ENCODE measurements at regions not wholly inside any gene's neighbourhood (a gene's known extent, or its start where the extent isn't known, plus 50 kb on each side); places are given as distances from the start of the nearest gene placed in this dataset.
"Not testable (repeated sequence)": the region's sequence is repeated elsewhere in the genome, so short reads cannot be mapped to it uniquely, and the experiment has no call there.

DNA sequence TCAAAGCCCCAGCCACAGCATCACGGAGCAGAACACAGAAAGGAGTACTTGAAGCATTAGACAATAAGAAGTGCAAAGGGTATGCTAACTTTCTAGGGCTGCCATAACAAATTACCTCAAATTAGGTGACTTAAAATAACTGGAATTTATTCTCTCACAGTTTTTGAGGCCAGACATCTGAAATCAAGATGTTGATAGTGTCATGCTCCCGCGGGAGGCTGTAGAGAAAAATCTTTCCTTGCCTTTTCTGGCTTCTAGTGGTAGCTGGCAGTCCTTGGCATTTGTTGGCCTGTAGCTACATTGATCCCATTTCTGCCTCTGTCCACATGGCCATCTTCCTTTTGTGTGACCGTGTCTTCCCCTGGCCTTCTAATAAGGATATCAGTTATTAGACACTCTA is 51.9 kb upstream of the SPDL1 start:
- DNase-seq = no peak

DNA sequence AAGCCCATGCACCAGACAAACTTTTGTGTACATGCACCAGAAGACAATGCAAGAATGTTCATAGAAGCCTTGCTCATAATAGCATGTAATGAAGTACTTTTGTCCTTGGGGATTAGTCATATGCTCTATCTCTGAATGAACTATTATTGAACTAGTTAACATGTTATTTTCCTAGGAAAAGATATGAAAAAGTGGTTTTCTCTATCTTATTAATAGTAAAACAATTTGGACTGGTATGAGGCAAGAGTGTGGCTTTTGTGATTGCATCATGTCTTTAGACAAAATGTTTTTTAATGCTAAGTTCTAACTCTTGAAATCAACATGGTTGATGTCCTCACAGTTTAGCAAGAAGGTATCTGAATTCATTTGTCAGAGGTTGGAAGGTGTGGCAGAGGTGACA is 55.7 kb upstream of the SPDL1 start:
- DNase-seq = no peak

DNA sequence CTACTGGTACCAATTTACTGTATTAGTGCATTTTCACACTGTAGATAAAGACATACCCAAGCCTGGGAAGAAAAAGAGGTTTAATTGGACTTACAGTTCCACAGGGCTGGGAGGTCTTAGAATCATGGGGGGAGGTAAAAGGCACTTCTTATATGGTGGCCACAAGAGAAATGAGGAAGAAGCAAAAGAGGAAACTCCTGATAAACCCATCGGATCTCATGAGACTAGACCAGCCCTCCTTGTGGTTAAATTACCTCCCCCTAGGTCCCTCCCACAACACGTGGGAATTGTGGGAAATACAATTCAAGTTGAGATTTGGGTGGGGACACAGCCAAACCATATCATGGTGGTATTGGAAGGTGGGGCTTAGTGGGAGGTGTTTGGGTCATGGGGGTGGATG is 56.5 kb upstream of the SPDL1 start:
- DNase-seq = no peak

DNA sequence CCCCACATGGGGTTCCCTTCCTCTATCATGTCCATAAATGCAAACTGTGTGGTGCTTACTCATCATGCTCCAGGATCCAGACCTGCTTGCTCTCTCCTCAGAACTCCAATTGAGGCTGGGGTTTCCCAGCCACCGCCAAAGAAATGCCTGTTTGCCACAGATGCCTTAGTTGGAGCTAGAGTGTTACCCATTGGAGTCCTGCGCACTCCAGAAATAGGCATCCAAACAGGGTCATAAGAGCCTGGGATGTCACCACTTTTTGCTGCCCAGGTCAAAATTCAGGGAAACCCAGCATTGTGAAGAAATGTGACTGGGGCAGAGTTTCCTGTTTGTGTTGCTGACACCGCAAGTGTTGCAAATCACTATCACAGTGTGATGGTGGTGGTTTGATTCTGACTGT is 60.7 kb upstream of the SPDL1 start:
- no peak for DNase-seq

DNA sequence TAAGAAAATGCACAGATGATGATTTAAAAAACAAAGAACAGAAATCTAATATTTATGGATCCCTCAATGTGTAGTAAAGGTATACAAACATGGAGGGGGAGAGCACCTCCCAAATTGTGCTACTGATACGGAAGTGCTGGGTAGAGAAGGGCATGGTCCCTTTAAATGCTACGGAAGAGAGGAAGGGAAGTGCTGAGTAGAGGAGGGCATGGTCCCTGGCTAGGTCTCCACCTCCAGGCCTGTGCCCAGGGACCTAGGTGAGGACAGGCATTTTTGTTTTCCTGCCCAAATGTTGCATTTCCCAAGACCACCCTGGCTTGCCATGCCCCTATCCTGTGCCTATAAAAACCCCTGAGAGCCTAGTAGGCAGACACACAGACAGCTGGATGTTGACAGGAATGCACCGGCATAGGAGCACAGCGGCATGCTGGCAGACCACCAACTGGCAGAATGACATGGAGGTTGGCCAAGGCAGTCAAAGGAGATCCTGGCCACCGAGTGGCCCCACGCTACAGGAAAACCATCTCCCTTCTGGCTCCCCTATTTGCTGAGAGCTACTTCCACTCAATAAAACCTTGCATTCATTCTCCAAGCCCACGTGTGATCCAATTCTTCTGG is 62.1 kb upstream of the SPDL1 start:
- DNase-seq = no peak

DNA sequence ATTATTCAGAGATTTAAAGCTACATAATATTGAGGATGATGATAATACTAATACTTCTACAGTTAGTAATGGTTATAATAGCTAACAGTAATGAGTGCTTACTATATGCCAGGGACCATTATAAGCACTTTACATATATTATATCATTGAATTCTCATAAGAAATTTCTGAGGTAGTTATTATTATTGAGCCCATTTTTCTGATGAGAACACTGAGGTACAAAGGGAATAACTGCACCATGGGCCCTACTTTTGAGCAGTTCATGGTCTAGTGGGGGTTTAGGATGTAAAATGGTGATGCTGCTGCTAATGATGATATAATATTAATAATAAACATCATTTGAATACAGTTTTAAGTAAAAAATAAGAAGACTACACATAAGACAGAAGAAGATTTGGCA is 64.2 kb upstream of the SPDL1 start:
- DNase-seq = no peak

DNA sequence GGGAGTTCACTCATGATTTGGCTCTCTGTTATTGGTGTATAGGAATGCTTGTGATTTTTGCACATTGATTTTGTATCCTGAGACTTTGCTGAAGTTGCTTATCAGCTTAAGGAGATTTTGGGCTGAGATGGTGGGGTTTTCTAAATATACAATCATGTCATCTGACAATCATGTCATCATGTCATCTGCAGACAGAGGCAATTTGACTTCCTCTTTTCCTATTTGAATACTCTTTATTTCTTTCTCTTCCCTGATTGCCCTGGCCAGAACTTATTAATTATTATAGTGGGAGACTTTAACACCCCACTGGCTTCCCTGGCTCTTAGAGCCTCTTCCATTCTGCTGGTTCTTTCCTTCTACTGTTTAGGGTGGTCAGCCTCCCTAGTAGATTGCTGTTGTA is 64.8 kb upstream of the SPDL1 start:
- DNase-seq = not testable (repeated sequence)

DNA sequence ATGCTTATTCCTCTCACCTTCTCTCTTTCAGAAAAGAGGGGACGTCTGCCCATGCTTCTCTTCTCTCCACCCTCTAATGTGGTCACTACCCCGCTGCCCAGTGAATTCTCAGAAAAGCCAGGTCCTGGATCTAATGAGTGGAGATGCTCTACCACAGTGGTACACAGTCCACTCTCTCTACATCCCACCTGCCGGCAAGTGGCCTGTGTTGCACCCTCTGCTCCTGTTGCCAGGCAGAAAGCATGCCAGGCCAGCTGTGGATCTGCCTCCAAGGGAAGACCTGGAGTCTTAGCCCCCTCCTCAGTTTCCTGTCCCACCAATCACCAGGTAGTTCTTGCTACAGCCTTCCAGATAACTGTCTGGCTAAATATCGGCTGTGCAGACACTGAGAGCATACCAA is 71.2 kb upstream of the SPDL1 start:
- DNase-seq = no peak

DNA sequence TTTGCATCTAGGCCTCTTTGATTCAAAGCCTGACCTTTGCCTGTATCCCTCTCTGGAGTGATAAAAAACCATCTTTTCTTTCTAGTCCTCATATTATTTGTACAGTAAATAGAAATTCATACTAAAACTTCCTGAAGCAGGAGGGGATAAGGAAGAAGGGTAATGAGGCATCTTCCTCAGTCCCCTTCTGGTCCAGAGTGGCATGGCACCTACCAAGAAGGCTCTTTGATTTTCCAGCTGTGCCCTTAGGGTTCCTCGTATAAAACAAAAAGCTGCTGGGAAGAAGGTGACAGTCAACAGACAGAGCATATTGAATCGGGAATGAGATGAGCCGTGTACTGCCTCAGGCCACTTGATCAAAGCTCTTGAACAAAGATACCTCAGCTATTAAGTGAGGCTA is 71.9 kb upstream of the SPDL1 start:
- no peak for DNase-seq

DNA sequence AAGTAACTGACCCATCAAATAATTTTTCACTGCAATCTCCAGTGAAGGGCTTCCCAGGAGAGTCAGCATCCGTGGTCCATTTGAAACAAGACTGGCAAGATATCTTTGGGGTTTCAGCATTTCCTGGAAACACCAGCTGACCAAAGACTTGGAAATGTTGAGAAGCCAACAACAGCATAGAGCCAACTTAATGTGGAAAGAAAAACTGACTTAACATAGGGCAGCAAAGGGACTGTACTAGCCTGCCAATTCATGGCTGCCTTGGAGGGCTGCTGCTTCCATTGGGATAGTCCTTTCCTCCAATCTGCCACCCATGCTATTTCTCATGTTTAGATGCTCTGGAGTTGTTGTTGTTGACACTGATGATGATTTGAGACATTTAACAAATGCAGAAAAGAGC is 76.5 kb upstream of the SPDL1 start:
- no peak for DNase-seq

DNA sequence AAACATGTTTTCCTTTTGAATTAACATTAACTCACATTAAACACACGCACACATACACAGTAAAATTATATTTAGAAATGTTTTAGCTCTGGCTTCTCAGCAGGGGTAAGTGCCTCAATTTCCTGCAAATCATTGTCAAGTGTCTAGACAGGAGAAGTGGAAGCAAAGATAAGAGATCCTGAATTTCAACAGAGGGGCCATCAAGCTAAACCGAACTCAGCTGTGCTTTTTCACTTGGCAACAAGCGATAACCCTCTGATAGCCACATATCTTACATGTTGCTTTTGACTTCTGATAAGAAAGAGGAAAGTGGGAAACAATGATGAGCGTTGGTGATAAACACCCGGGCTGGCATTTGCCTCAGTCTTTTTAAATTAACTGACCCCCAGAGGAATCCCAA is 79.7 kb upstream of the SPDL1 start:
- no peak for DNase-seq

DNA sequence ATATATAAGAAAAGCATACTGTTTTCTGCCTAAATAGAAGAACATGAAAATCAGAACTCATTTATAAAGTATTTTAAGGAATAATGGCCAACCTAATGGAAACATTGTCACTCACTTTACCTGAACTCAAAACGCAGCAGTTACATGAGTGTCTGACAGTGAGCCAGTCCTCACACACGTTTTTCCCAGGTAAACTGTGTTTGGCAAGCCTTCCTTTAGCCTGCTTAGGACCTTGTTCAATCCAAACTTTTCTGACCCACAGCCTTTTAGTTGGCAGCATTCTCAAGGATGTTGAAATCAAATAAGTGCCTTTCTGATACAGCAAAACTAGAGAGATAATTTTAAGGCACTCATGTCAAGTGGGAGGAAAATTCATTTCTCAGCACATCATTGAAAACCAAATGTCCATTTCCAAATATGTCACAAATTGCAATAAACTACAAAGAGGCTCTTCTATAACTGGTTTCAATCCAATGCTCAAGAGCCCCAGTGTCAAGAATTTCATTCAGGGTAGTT is 83.5 kb upstream of the SPDL1 start:
- DNase-seq = no peak

DNA sequence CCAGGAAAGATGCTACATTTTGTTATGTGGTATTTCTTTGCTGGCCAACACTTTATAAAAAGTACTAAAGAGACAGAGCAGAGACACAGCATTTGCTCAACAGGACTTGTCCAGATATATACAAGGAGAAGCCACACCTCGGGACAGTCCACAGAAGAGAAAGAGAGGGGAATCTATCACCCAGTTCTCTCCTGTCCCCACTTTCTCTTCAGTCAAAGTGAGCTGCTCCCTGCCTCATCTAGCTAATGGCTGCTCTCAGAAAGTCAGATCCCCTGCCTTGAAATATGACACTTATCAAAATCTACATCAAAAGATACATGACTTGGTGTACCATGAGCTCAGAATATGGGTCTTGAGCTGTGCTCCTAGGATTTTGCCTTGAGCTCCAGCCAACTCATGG is 86.7 kb upstream of the SPDL1 start:
- DNase-seq = no peak

DNA sequence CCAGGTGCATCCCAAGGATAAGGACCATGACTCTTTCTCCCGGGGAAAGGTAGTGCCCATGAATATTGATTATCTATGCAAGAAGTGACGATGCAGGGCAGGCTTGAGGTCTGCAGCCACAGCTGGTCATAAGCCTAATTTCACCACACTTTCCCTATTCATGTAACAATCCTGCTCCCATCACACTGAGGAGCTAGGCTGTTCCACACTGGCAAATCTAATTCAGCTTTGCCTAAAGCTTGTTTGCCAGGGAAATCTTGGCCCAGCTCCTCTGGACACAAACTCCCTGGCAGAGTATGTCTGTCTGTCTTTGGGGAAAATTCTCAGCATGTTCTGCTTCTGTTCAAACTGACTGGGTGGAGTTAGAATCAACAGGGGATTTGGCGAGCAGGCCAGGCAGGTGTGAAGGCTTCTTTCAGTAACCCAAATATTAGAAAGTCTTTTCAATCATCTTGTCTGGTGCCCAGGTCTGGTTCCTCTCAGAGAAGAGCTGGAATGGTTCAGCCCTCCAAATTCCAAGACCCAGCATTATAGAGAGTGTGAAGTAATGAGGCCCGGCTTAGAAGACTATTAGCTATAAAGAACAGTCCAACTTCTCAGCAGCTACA is 88.5 kb upstream of the SPDL1 start:
- DNase-seq = no peak

DNA sequence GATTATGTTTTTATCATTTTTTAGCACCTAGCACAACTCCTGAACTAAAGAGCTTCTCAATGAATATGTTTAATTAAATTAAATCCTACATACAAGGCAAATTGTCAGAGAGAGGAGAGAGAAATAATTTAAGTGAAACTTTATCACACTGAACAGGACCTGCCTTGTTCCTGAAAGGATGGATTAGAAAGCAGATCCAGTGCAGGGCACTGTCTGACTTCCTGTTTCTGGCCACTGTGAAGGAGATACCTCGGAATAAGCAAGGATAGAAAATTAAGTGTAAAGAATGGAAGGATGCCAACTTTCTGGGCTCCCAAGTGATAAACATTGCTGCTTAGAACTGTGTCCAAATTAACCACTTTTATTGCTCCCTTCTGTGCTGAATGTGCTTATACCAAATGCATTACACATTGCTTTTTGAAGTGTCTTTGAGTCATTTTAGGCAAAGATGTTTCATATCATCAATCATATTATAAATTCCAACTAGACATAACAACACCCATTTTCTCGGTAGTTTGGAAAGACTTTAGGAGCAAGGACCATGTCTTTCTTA is 89.1 kb upstream of the SPDL1 start:
- no peak for DNase-seq

DNA sequence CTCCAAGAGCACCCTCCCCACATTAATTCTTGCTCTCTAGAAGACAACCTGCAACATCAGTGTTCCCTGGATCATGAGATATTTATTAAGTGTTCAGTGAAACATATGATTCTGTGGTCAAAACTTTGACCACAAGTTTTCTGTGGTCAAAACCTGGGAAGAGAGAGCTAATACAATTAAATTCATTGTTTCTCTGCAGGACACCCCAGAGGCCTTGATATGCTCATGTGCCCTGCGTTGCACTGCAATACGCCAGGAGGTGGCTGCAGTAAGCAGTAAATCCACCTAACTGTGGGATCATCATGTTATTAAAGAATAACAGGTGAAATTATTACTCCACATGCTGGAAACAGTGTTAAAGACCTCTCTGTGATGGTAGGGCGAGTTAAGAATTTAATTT is 109.3 kb upstream of the SPDL1 start:
- no peak for DNase-seq

DNA sequence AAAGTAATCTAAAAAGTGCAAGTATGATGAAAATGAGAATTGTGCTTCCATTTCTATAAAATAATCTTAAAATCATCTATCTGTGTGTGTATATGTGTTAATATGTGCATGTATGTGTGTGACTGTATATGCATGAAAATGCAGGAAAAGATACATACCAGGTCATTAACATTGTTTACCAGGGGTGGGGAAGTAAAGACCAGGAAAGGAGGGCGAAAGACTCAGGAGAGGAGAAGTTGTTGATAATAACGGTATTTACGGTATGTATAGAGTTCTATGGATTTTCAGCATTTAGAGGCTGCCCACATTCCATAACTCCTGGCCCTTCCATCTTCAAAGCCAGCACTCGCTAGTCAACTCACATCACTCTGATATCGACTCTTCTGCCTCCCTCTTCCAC is 111.0 kb upstream of the SPDL1 start:
- no peak for DNase-seq

DNA sequence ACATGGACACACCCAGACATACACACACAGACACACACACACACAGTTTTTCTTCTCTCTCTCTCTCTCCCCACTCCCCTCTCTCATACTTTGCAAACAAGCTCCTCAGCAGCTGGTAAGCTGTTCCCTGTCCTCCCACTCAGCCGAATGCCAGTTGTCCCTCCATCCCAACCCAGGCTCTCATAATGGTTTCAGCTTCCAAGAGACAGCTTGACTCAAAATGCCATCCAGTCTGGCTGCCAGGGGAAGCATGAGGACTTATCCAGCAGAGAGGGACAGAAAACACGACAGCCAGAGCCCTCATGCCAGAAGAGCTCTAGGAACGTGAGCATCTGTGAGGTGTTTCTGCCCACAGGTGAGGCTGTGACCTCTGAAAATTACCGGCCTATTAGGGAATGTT is 112.6 kb upstream of the SPDL1 start:
- no peak for DNase-seq

DNA sequence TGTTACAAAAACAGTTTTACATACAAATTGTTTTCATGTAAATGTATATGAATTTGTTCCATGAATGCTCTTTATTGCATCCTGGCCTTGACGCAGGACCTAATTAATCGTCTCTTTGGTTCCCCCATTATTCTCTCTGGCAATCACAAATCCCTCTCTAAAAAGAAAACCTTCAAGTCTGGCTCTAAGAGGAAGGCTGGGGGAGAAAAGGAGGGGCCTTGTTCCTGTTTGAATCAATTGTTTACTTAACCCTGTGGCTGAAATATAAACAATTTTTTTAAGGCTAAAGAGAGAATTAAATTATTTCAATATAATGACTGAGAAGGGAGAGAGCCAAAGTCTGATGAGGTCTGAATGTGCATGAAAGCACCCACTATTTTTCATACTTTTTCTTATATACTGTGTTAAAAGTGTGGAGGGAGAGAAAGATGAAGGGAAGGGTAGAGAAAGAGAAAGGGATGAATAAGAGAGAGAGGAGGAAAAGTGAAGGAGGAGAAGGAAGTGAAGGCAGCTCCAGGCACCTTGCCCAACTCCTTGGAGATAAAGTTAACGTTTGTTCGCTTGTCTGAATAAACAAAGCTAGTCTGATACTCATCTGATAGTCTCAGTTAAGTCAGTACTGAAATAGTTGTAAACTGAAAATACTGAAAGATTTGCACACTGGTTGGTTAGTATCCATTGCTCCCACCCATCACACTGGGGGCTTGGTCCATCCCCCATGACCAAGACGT is 116.4 kb upstream of the SPDL1 start:
- no peak for DNase-seq

DNA sequence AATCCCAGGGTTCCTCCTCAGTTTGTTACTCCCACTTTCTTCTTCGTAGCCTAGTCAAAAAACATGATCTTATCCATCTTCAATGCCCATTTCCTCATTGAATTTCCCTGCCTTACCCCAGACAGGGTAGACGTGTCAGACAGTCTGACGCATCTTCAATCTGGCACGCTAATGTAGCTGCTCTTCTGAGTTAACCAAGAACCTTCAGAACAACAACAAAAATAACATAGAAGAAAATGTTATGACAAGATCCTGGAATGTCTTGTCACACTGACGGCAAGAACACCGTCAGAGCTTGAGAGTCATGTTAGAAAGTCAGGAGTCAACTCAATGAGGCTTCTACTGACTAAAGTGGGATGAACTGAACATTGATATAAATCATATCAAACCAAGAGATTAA is 122.7 kb upstream of the SPDL1 start:
- DNase-seq = no peak

DNA sequence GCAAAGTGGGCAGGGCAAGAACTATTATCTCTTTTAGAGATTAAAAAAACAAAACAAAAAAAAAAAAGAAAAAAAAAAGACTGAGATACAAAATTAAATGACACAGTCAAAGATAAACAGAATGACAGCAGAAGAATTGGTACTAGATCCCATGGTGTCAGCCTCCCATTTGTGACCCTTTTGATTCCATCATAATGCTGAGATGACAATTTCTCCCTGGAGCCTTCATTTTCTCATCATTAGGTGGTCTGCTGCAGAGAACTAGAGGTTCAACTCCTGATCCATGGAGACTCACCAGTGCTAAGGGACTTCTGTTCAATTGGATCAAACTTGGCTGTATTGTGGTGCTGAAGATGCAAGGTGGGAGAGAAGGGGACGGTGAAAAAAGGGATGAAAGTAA is 123.5 kb upstream of the SPDL1 start:
- no peak for DNase-seq

DNA sequence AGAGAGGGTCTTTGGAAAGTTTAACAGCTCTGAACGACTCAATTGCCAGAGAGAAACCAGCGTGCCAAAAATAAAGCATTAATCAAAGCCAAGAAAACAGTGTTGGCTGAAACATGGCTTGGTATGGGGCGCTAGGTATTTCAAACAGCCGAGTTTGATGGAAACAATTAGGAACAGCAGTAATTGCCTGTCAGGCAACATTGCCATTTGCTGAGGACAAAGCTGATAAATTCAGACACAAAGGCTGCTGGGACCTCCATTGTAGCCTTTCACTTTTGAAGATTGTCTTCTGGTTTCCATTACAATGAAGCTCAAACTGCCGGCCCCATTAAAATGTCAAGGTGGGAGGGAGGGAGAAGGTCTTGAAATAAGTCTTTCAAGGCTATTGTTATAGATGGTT is 125.4 kb upstream of the SPDL1 start:
- no peak for DNase-seq

DNA sequence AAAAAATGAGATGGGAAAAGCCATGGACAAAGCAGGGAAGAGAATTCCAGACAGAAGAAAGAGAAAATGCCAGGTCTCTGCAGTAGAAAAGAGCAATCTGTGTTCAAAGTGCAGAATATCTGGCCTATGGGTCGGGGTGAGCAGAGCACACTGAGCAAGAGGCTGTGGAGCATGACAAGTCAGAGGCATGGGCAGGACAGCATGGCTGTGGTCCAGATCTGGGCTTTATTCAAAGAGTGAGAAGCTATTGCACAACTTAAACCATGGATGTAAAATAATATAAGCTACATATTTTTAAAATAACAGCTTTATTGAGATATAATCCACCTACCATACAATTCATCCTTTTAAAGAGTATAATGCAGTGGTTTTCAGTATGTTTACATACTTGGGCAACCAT is 133.1 kb upstream of the SPDL1 start:
- DNase-seq = no peak

DNA sequence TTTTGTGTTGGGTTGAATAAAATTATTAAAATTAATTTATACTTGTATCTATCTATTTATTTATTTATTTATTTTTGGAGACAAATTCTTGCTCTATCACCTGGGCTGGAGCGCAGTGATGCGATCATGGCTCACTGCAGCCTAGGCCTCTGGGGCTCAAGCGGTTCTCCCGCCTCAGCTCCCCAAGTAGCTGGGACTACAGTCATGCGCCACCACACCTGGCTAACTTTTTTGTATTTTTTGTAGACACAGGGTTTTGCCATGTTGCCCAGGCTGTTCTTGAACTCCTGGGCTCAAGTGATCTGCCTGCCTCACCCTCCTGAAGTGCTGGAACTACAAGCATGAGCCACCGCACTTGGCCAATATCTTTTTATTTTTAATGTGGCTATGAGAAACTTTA is 134.7 kb upstream of the SPDL1 start:
- no peak for DNase-seq

Measured in EL (cell line).